ENCODE measurements at regions not wholly inside any gene's neighbourhood (a gene's known extent, or its start where the extent isn't known, plus 50 kb on each side); places are given as distances from the start of the nearest gene placed in this dataset.

DNA sequence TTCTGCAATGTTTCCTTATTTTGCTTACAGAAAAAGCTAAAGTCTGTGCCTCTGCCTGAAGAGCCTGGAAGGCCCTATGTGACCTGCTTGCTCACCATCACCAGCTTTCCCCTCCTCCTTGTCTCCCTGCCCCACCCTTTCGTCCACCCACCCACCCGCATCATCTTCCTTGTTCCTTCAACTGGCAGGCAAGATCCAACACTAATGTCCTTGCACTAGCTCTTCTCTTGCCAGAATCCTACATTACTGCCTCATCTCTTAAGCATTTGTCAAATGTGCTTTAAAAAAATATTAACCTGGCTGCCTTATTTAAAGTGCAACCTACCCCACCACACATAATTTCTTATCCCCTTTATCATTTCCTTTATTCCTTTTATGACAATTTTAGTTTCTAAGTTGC is 165.1 kb upstream of the PPP3CA start:
- ChIA-PET SMC1A (ENCODE audit: uncharacterized antibody, unreplicated experiment) (interaction anchor here (1.4 kb wide), 1 partner anchor 50 kb away, joined by 3 read pairs; no protein-coding TSS in a partner anchor), CTCF (interaction anchor here (1.3 kb wide), 1 partner anchor 343 kb away, joined by 3 read pairs; no protein-coding TSS in a partner anchor), POLR2A (no interaction called here), RAD21 (ENCODE audit: unreplicated experiment) (interaction anchor here (0.6 kb wide), 1 partner anchor 147 kb away, joined by 4 read pairs; no protein-coding TSS in a partner anchor)
- Histone ChIP-seq H3K9me3 (replicated peaks; ENCODE audit: control insufficient read depth, insufficient read depth, low read length) (no peaks in the 10 kb centered on the region), H3K4me1 (ENCODE audit: control insufficient read depth, insufficient read depth, low read length) (no peaks in the 10 kb centered on the region), H4K20me1 (ENCODE audit: control insufficient read depth, insufficient read depth) (no peaks in the 10 kb centered on the region; the same call in 1 of the 2 replicates), H3K27ac (ENCODE audit: control insufficient read depth, insufficient read depth) (no peak overlapping the region), H3K4me2 (ENCODE audit: control insufficient read depth, insufficient read depth) (no peak overlapping the region), H3K36me3 (ENCODE audit: control insufficient read depth in 2 of 2, insufficient read depth in 2 of 2, low read length in 1 of 2) (no peaks in the 10 kb centered on the region), H3K4me3 (no peak overlapping the region), H2AFZ (ENCODE audit: control insufficient read depth, low read depth, low read length) (no peak overlapping the region), H3K27me3 (replicated peaks in 1 of 2; ENCODE audit: control insufficient read depth in 2 of 2, insufficient read depth in 2 of 2, low read length in 1 of 2) (no peaks in the 10 kb centered on the region), H3K79me2 (ENCODE audit: control insufficient read depth, insufficient read depth, low read length) (no peaks in the 10 kb centered on the region), H3K9ac (ENCODE audit: control insufficient read depth, insufficient read depth, low read length) (no peak overlapping the region)
- WGBS (ENCODE audit: insufficient coverage, insufficient replicate concordance, low lambda C conversion rate, missing lambda C conversion rate), result no CpG with 5 or more reads among the region's 2 CpGs
- DNase-seq (ENCODE audit: low read depth, low spot score) (no peak), FAIRE-seq (no peak), ATAC-seq (no peak)
- intact Hi-C loops (cut with micrococcal nuclease; ENCODE audit: unreplicated experiment), result no loop called here
- BruUV-seq (replicated peaks), result no TSS peak
- in situ Hi-C loops (cut with MboI), result no loop called here
- TF ChIP-seq, protein P1, sequence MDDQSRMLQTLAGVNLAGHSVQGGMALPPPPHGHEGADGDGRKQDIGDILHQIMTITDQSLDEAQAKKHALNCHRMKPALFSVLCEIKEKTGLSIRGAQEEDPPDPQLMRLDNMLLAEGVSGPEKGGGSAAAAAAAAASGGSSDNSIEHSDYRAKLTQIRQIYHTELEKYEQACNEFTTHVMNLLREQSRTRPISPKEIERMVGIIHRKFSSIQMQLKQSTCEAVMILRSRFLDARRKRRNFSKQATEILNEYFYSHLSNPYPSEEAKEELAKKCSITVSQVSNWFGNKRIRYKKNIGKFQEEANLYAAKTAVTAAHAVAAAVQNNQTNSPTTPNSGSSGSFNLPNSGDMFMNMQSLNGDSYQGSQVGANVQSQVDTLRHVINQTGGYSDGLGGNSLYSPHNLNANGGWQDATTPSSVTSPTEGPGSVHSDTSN (IDR thresholded peaks at IDR 0.05; ENCODE audit: insufficient replicate concordance, low read depth, low read length), result no peak
- TF ChIP-seq, protein P2, sequence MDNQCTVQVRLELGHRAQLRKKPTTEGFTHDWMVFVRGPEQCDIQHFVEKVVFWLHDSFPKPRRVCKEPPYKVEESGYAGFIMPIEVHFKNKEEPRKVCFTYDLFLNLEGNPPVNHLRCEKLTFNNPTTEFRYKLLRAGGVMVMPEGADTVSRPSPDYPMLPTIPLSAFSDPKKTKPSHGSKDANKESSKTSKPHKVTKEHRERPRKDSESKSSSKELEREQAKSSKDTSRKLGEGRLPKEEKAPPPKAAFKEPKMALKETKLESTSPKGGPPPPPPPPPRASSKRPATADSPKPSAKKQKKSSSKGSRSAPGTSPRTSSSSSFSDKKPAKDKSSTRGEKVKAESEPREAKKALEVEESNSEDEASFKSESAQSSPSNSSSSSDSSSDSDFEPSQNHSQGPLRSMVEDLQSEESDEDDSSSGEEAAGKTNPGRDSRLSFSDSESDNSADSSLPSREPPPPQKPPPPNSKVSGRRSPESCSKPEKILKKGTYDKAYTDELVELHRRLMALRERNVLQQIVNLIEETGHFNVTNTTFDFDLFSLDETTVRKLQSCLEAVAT (IDR thresholded peaks at IDR 0.05), result no peak
- TF ChIP-seq FOXM1 (IDR thresholded peaks at IDR 0.05; ENCODE audit: low read depth, low read length), result no peak
- no peak for TF ChIP-seq LARP7 (IDR thresholded peaks at IDR 0.05)
- no peak for TF ChIP-seq CBX5 (IDR thresholded peaks at IDR 0.05; ENCODE audit: low read depth)
- TF ChIP-seq SREBF1 (IDR thresholded peaks at IDR 0.05; ENCODE audit: low read length), result no peak
- TF ChIP-seq GATAD2B (conservative IDR thresholded peaks at IDR 0.05; ENCODE audit: low read depth), result no peak
- TF ChIP-seq MXI1 (IDR thresholded peaks at IDR 0.05; ENCODE audit: low read depth, low read length), result no peak
- no peak for TF ChIP-seq KLF5 (IDR thresholded peaks at IDR 0.05; ENCODE audit: partially characterized antibody)
- TF ChIP-seq POLR2AphosphoS5 (IDR thresholded peaks at IDR 0.05; ENCODE audit: low read length), result no peak
- TF ChIP-seq POLR2A (IDR thresholded peaks at IDR 0.05; ENCODE audit: low read depth, low read length), result no peak
- TF ChIP-seq SMARCA5 (IDR thresholded peaks at IDR 0.05), result no peak
- TF ChIP-seq, protein P3, sequence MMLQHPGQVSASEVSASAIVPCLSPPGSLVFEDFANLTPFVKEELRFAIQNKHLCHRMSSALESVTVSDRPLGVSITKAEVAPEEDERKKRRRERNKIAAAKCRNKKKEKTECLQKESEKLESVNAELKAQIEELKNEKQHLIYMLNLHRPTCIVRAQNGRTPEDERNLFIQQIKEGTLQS (IDR thresholded peaks at IDR 0.05; ENCODE audit: borderline replicate concordance, extremely low read depth, low read depth, low read length), result no peak
- TF ChIP-seq PAX5 (IDR thresholded peaks at IDR 0.05; ENCODE audit: borderline replicate concordance, low read depth, low read length), result no peak
- no peak for TF ChIP-seq TCF7 (IDR thresholded peaks at IDR 0.05; ENCODE audit: borderline replicate concordance)
- no peak for TF ChIP-seq IRF3 (IDR thresholded peaks at IDR 0.05)
- no peak for TF ChIP-seq PML (IDR thresholded peaks at IDR 0.05; ENCODE audit: low read length)
- TF ChIP-seq PRDM15 (CRISPR knock-in tag; IDR thresholded peaks at IDR 0.05), result no peak
